GM18868 (cell line): ENCODE measurements at regions not wholly inside any gene's neighbourhood (a gene's known extent, or its start where the extent isn't known, plus 50 kb on each side); places are given as distances from the start of the nearest gene placed in this dataset.

Experiments
- ATAC-seq: cut with Tn5 transposase; IDR thresholded peaks from one replicate; pipeline ENCODE4 v1.9.1; 2021; ENCODE audit warnings: mild to moderate bottlenecking, moderate library complexity; ENCODE audit not compliant: unreplicated experiment

DNA sequence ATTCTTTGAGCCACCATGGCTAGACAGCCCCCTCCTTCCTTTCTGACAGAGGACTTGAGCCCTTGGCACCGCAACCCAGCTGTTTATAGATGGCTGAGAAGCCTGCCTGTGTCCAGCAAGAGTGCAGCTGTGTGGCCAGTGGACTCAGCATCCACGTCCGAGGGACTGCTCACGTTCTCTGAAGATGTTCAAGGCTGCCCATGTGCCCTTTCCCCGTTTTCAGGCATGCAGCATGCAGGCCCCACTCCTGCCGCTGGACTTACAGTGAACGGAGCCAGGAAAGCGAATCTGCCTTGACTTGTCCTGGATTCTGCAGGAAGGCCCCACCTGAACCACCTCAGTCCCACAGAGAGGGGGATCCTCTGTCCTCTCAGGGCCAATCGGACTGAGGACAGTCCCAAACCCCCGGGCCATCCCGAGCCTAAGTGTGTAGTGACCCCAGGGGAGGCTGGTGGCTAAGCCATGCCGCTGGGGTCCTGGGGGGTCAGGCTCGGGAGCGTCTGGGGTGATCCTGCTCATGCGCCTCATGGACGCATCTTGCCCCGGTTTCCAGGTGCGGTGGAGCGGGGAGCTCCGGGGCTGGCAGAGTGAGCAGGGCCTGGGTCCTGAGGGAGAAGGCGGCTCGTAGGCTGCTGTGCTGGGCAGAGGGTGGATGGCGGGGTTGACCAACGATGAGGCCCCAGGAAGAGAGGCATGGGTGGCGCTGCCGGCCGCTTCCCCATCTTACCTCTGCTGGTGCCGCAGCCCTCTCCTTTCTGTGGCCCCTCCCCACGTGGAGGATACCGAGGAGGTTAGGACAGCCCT lies 170.7 kb downstream of the CTTN start:
- no peak for ATAC-seq

DNA sequence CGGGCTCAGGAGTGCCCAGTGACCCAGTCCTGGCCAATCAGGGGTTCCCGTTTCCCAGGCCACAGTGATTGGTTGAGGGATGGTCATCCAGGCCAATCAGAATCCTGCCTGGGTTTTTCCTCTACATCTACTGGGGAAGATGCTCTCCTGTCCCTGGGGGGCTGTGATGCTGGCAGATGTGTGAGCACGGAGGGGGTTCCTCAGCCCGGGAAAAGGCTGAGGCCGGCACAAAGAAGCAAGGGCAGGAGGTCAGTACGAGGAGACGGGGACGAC lies 171.2 kb downstream of the CTTN start:
- ATAC-seq: no peak

DNA sequence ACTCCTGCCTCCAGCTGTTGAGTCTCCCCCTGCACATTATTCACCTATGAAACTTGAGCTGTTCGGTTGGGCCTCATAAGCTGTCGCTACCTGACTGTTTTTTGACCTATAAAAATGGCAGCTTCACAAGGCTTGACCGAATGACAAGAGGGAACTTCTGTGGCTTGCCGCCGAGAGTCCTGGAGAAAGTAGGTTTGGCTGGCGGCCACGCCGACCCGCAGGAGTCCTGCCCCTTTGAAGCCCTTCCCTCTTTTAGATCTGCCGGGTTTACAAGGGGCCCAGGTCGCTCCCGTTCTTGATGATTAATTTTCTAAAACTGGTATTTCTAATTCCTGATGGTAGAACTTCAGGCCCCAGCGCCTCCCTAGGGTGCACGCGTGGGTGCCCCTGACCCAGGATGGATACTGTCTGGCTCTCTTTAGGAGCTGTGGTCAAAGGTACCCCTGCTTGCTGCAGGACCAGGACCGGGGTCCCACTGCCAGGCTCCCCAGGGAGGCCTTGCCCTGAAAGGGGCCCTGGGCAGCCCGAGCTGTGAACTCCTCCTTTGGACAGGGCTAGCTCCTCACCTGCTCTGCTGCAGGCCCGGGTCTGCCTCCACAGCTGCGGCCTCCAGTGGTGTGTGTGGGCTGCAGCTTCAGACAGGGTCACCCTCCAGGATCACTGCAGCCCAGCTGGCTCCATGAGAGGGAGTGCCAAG lies 171.8 kb downstream of the CTTN start:
- no peak for ATAC-seq

GRCh38 chr11:70570693-70571395 lies 172.5 kb downstream of the CTTN start:
- no peak for ATAC-seq

- ATAC-seq: no peak
These were observed 174.6 kb downstream of the CTTN start for GRCh38 chr11:70572974-70573260.

DNA sequence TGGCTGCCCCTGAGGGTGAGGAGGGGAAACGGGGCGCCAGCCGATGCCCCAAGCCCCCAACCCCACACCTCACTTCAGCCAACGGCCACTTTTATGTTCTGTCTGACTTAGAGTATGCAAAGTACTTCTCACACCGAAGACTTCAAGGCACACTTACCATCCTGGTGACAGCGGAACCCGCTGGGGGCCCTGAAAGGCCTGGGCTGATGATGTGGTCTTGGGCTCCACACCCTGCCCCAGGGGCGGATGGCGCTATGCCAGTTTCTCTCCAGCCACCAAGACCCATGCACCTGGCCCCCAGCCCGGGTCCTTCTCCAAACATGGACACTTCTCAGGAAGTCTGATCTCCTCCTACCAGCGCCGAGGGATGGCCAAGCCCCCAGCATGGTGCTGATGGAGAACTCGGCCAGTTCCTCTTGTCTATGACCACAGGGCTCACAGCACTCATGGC lies 175.4 kb downstream of the CTTN start:
- ATAC-seq: no peak

DNA sequence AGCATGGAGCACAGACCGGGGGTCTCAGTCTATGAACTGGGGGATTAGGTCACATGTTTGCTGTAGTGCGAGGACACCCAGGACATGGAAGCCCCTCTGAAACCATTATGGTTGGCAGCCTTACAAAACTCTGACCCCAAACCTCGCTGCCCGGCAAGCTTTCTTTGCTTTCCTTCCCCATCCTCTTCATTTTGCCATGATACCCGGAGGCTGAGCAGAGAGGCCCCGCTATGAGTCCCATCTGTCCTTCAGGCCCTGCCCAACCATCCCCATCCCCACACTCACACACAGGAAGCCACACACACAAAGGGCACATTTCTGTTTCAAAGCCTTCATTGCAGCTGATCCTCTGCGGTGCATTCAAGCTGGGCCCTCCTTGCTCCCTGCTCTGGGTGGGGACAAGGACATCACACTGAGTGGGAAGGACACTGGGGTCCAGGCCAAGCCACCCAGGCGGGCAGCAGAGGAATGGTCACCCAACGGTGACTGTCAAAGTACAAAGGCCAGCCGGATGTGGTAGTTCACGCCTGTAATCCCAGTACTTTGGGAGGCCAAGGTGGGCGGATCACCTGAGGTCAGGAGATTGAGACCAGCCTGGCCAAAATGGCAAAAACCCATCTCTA lies 176.5 kb downstream of the CTTN start:
- ATAC-seq: no peak

- ATAC-seq: no peak
These were observed 177.2 kb downstream of the CTTN start for GRCh38 chr11:70575396-70576060.

DNA sequence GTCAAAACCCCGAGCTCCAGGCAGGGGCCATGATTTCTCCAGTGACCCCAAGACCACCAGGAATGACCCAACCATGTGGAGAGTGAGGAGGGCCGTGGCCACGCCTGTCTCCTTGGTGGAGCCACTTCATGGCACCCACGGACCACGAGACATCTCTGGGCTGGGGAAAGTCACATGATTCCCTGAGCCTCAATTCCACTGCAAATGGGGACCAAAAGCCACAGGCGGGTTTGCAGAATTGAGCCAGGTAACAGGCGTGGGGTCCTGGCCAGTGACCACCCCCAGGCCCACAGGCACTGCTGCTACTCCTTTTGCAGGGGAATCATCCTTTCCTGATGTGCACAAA lies 178.9 kb downstream of the CTTN start:
- ATAC-seq: no peak

- no peak for ATAC-seq
These were observed 179.6 kb downstream of the CTTN start for GRCh38 chr11:70577948-70578347.

GRCh38 chr11:70578371-70578770 lies 180.0 kb downstream of the CTTN start:
- no peak for ATAC-seq

- no peak for ATAC-seq
These were observed 180.5 kb downstream of the CTTN start for GRCh38 chr11:70578831-70579230.

DNA sequence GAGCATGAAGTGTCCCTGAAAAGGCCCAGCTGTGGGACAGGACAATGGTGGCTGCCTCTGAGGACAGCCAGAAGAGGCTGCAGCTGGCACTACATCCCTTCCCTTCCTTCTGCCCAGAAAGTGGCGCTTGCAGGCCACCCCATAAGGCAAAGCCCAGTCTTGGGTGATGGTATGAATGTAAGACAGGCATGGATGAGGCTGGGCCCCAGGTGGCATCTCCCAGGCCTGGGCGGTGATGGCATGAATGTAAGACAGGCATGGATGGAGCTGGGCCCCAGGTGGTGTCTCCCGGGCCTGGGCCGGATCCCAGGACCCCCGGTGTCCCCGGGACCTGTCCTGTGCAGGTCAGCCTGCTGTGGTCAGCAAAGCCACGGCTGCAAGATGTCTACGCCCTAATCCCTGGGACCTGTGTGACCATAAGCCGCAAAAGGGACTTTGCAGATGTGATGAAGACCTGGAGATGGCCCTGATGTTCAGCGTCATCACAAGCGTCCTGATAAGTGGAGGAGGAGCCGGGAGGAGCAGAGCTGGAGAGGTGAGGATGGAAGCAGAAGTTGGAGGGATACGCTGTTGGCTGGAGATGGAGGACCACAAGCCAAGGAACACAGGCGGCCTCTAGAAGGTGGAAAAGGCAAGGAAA lies 181.1 kb downstream of the CTTN start:
- no peak for ATAC-seq

GRCh38 chr11:70580036-70580805 lies 181.9 kb downstream of the CTTN start:
- ATAC-seq: no peak

DNA sequence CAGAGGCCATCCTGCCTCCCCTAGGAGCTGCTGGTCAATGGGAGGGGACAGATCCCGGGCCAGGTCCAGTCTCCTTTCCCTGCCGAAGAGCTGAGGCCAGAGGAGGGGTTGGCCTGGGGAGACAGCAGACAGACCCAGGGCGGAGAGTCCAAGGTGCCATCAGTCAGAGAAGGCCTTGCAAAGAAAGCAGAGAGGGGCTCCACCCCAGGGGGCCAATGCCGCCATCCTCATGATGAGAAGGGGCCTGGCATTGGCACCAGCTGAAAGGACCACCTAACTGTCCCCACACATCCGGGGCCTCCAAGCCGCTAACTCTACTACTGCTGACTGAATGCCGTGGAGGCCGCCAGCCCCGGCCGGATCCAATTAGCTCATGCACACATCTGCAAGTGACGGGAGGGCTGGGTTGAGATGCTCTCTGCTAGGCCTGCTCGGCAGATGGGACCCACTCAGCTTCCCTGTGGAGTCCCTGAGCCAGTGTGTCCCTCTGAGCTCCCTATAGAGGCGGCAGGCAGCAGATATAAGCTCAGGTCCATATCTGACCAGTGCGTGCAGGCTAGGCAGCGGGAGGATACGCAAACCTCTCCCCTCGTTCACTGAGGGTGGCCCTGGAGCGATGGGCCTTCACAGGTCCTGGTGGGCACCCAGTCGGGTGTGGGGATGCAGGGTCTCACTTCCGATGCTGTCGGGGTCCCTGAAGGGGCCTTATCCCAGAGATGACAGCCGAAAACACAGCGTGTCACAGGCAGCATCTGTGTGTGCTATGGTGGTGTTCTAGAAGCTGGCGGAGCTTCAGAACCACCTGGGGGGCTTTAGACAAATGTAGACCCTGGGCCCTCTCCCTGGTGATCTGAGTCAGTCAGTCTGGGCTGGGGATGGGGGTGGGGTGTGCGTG lies 183.9 kb downstream of the CTTN start:
- ATAC-seq: no peak

DNA sequence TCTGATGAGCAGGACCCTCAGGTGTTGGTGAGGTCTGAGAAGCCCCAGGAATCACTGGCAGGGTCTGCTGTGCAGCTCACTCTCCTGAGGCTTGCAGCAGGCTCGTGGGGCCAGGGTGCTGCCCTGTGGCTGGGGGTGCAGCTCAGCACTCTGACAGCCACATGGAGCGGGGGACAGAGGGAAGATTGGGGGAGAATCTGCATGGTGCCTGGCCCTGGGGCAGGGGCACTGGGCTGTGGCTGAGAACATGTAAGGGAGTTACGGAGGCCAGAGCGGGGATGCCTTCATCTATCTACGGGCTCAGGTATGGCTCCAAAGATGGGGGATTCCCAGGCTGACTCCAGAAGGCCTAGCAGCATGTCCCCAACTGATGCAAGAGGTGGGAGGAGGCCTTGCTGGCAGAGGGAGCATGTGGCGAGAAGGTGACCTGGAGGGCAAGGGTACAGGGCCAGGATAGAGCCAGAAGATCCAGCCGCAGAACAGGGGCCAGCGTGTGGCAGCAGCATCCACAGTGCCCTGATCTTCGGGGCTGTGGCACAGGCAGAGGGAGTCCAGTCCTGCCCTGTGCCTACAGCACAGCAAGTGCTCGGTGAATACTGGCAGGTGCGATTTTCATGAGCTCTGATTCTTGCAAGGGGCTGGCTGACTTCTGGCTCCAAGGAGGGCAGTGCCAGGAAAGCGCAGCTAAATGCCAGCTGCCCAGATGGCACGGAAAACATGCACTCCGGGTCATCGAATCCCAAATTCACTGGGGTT lies 184.7 kb downstream of the CTTN start:
- ATAC-seq: no peak

- ATAC-seq: no peak
These were observed 185.5 kb downstream of the CTTN start for GRCh38 chr11:70583781-70584218.

DNA sequence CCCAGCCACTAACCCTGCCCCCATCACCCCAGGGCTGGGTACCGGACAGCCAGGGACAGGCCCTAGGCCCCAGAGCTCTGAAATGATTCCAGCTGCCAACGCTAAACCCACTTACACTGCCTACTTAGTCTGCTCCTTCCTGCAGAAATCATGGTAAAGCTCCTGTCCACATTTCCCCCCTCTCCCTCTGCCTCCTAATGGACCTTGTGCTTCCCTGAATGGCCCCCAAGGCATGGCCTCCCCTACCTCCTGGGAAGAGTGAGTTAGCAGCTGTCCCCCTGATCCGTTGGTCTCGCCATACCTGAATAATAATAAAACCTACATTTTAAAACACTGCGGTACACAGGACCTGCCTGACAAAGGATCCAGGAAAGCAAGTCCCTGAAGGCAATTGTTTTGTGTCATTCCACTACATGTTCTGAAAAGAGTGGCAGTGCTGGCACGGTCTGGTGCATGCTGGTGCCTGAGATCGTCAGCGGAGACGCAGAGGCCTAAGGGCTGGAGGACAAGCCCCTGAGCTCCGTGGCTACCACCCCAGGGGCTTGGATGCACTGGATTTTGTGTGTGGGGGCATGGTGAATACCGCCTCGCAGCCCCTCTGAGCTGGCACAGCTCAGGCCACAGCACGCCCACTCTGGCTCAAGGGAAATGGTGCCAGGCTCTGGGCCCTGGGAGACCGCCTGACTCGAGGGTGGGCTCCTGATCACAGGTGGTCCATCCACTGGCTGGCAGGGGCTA lies 186.3 kb downstream of the CTTN start:
- ATAC-seq: no peak
